Renal cortical epithelial cell (primary cell): ENCODE measurements at regions not wholly inside any gene's neighbourhood (a gene's known extent, or its start where the extent isn't known, plus 50 kb on each side); places are given as distances from the start of the nearest gene placed in this dataset.
"Not testable (repeated sequence)": the region's sequence is repeated elsewhere in the genome, so short reads cannot be mapped to it uniquely, and the experiment has no call there.

Experiments
- DNase-seq: peaks from one replicate; pipeline ENCODE4 v3.0.0-alpha.2; 2011; ENCODE audit warnings: low read depth

GRCh38 chr2:16243411-16243996 is 303.2 kb downstream of the MYCN start:
- no peak for DNase-seq

GRCh38 chr2:16242906-16243305 is 302.6 kb downstream of the MYCN start:
- no peak for DNase-seq

GRCh38 chr2:16241166-16242160 is 301.1 kb downstream of the MYCN start:
- DNase-seq: no peak

DNA sequence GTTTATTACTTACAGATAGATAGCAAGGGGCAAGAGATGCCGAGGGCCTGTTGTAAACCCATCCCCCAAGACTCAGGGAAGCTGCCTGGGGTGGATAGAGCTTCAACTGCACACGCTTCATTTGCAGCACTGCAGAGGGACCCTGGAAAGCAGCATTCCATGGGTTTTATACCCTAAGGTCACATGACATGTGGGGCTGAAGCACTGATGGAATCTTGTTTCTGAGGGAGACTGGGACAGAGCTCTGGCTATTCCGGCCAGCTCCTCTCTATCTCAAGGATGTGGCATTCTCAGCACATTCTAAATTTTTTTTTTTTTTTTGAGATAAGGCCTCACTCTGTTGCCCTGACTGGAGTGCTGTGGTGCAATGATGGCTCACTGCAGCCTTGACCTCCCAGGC is 300.1 kb downstream of the MYCN start:
- no peak for DNase-seq

- DNase-seq: no peak
Observed at GRCh38 chr2:16239296-16239850, 299.0 kb downstream of the MYCN start.

DNA sequence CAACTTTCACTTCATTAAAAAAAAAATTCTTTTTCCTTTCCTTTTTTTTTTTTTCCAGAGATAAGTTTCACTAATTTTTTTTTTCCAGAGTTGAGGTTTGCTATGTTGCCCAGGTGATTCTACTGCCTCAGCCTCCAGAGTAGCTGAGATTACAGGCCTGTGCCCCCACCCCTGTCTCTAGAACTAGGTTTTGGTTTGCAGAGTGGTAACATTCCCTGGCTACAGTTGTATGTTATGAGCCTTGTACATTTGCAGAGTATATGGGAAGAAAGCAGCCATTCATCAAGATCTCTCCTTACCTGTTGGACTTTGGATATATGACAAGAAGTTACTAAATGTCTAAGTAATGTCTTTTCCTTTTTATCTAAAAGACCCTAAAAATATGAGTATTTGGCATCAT is 298.4 kb downstream of the MYCN start:
- no peak for DNase-seq

DNA sequence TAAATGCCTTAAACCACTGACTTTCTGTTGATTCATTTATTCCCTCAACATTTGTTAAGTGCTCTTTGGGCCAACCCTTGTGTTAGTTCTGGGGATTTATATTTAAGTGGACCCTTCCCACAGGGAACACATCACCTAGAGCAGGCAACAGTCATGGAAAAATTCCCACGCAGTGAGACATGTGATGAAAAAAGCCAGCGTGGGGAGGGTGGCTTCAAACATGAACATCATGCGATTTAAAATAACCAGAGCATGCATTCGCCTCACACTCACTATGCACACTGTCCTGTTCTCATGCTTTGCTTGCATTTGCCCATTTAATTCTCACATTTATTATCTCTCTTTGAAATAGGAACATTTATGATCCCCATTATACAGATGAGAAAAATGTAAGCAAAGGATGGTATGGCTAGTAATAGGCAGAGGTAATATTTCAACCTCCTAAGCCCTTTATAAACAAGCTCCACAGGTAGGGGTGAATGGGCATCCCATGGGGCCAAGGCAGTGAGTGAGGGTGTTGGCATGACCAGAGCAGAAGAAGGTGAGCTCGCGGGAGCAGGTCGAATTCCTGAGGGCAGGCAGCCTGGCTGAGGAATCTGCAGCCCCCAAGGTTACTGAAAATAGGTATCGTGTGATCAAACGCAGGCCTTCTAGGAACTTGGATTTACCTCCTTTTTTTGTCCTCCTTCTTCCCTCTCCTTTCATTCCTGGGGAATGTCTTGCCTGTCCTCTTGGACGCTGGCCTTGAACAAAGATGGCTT is 297.8 kb downstream of the MYCN start:
- no peak for DNase-seq

DNA sequence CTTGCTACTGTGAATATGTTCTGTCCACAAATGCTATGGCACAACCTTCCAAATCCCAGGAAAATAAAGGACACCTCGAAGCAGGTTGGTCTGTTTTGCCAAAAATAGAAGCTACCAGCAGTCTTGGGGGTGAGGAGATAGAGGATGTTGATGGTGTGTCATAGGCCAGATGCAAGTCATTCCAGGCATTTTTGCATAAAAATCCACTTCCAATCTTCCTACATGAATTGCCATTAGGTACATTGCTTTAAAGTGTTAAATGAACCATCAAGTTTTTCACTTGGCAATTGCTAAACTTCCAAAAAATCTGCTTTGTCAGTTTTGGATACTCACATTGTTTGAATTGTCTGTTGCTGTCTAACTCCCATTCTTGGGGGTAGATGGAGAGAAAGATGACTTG is 295.4 kb downstream of the MYCN start:
- DNase-seq: no peak

GRCh38 chr2:16235291-16235690 is 294.9 kb downstream of the MYCN start:
- DNase-seq: not testable (repeated sequence)

- DNase-seq: no peak
Observed at GRCh38 chr2:16228951-16229350, 288.6 kb downstream of the MYCN start.

DNA sequence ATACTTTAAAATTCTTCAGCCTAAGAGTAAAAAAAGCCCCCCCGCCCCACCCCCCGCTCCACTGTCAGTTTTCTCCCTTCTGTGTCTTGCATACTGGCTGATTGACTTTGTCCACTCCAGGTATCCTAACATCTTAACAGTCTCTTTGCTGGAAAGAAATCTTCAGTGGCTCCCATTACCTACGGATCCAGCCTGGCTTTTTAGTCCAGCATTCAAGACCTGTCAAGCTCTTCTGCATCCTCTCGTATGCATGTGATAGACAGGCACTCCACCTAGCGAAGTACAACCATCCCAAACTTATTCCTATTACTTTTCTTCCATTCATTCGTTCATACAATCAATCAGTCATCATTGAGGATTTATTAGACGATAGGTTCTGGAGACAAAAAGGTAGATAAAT is 288.1 kb downstream of the MYCN start:
- DNase-seq: no peak

DNA sequence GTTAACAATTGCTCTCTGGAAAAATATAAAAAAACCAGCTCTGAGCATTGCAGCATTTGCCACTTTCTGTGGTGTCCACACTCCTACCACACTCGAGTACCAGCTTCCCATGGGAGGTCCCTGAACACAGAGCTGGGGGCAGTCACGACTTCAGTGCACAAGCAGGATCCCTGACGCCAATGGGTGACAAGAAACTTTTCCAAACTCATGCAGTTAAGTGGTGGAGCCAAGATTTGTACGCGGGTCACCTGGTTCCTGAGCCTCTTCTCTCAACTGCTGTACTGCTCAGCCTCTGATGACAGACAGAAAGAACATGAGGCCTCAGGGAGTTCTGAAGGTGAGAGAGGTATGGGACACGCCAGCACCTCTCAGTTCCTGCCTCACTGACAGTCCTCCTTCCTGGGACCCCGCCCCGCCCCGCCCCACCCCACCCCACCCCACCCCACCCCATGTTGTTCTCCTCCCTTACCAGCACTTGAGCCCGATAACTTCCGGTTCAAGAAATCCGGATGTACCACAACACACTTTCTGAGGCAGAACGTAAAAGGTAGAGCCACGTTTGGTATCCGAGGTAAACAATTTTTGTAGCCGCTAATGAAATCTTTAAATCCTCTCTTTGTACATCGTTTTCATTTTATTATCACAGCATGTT is 287.6 kb downstream of the MYCN start:
- DNase-seq: no peak

DNA sequence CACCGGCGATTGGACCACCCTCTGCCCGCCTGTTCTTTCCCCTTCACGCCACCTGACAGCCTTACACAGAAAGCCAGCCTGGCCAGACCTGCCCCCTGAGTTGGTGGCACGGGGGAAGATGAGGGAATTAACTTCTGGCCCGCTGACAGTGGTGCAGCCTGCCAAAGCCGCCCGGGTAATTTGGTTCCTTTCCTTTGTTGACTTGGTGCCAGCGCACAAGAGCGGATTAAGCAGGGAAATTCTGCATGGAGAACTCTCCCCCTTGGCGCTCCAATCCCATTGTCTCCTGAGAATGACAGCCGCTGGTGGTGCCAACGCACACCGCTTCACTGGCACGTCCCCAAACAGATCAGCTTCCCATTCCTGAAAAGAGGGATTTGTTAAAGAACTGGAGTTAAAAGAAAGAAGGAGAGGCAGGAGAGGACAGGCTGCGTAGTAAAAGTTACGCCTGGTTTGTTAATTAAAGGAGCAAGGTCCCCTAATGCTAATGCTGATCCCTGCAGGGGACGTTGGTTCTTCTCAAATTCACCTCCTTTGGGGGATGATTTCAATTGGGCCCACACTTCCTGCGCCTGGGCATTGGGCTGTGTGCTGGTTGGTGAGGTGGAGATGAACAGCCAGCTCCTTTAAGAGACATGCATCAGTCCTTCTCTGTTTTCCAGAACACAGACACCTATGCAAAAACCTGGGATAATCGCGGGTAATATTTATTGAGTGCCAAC is 286.8 kb downstream of the MYCN start:
- no peak for DNase-seq

DNA sequence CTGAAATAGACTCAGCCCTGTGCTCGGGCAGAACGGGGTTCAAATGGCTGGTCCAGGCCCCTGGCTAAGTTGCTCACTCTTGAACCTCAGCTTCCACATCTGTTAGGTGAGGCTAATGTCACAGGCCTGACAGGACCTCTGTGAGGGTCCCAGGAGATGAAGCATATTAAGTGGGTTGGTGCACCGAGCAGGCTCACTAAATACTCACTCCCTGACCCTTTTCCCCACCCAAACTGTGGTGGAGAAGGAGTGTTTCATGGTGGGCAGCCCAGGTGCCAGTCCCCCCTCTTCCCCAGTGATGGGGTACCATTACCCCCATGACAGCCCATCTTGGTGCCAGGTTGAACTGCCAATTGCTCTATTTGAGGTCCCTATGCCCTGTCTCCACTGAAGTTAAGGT is 286.0 kb downstream of the MYCN start:
- DNase-seq: no peak

DNA sequence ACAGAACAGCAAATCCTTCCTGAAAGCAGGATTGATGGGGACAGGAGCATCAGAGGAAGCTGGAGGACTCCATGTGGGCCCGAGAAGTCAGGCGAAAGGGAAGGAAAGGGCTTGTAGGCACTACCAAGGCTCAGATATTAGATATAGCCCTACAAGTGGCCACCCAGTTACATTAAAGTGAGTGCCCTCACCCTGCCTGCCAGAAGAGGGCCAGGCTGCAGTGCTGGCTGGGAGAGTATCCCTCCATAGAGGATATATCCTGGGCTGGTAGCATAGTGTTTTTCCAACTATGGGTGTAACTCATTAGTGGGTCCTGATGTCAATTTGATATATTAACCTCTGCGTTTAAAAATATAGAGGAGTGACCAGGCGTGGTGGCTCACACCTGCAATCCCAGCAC is 285.2 kb downstream of the MYCN start:
- DNase-seq: no peak

DNA sequence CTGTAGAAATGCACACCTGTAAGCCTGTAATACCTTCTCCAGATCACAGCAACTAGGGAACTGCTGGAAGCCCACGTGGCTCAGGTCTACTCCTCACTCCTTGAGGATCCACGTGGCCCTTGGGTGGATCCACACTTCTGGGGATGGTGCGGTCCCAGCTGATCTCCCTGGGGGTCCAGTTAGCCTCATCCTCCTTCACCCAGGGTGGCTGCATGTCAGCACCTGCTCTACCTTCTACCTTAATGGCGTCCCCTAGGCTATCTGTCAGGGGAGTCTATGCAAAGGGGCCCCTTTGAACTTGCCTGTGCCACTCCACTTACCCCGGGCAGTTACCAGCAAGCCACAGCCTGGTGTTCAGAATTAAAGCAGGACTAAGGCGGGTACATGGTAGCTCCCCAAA is 284.7 kb downstream of the MYCN start:
- DNase-seq: no peak

DNA sequence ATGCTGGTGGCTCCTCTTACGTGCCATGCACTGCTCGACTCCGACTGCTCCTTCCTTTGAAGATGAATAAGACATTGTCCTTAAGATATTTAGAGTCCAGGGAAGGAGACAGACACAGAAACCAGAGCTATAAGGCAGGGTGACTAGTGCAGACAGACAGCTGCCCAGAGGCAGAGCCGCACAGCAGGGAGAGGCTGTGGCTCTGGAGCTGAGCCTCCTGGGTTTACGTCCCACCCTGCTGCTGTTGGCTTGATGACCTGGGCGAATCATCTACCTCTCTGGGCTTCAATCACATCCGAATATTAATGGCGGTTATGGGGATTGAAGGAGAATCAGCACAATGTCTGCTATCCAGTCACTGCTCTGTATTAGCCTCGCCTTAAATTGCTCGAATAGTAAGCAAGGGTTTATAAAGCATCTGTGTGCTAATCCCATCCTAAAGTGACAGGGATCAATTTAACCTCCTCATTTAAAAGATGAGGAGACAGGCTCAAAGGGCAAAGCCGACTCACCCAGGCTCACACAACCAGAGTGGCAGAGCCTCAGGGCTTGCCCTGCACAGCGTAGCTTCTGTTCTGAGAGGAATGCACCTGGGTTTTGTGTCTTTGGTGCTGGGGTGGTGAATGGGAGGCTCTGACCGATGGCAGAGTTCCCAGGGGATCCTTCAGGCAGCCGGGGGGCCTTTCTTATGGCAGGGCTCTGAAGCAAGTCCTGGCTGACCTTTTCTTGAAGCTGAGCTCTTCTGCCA is 284.1 kb downstream of the MYCN start:
- no peak for DNase-seq

GRCh38 chr2:16223841-16224177 is 283.5 kb downstream of the MYCN start:
- DNase-seq: no peak

DNA sequence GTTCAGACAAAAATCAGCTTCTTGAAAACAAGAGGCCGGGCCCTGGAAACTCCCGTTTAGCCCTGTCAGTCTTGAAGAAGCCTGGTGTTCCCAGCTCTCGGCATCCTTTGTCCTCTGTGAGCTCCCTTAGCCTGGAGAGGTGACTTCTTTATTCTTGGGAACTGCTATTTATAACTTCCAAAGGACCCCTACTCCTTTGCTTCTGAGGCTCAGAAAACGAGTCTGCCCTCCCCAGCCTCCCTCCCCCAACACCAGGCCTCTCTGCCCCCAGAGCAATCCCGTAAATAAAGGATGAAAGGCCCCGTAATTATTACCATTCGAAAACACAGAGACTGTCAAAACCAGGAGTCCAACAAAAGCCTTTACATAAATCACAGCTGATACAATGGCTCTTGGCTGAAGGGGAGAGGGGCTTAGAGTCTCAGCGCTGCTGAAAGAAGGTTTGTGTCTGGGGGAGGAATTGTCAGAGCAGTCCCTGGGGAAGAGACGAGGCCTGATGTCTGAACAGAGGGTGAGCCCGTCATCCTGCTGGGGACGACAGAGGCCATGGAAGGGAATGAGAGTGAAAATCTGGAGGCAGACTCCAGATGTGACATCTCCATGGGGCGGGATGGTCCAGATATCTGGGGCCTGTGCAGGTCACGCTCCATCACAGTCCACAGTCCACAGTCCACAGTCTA is 283.0 kb downstream of the MYCN start:
- no peak for DNase-seq

GRCh38 chr2:16222326-16222725 is 282.0 kb downstream of the MYCN start:
- DNase-seq: no peak
